Prostate gland (tissue), 2 donors: ENCODE measurements at regions not wholly inside any gene's neighbourhood (a gene's known extent, or its start where the extent isn't known, plus 50 kb on each side); places are given as distances from the start of the nearest gene placed in this dataset.

Source experiments
- POLR2A ChIP-seq: fragments of 450-650 bp; IDR thresholded peaks from one replicate; pipeline ENCODE4 v1.6.1; 2016; ENCODE audit warnings: antibody characterized with exemption, mild to moderate bottlenecking
- POLR2AphosphoS5 ChIP-seq: sonication (generic); formaldehyde crosslinking; IDR thresholded peaks from one replicate; pipeline ENCODE4 v1.6.1; 2017; ENCODE audit warnings: antibody characterized with exemption
- TF ChIP-seq, protein P1 (sequence below), 4 experiments: fragments of 200-600 bp in 2 of 4; fragments of 450-650 bp in 2 of 4; sonication (generic) in 2 of 4; IDR thresholded peaks; 1 replicate in 3 of 4; 2 replicates in 1 of 4; pipeline ENCODE4 v1.5.1; 2016 to 2019; ENCODE audit warnings: antibody characterized with exemption in 4 of 4, mild to moderate bottlenecking in 2 of 4, moderate library complexity in 2 of 4

DNA sequence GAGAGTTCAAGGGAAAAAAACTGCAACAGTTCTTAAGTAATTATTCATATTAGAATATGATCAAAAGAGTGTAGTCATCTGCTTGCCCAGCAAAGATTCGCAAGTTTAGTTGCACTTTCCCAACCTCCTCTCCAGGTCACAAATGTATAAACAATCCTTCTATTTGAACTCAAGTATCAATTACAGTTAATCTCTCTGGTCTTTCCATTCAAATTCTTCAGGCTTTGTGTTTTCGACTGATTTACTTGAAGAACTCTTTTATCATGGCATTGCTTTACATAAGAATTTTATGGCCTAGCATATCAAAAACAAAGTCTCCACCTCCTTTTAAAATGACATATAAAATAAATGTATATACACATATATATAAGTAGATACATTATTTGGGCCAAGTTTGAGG is 1009.6 kb upstream of the DIAPH2 start:
- TF ChIP-seq, protein P1, sequence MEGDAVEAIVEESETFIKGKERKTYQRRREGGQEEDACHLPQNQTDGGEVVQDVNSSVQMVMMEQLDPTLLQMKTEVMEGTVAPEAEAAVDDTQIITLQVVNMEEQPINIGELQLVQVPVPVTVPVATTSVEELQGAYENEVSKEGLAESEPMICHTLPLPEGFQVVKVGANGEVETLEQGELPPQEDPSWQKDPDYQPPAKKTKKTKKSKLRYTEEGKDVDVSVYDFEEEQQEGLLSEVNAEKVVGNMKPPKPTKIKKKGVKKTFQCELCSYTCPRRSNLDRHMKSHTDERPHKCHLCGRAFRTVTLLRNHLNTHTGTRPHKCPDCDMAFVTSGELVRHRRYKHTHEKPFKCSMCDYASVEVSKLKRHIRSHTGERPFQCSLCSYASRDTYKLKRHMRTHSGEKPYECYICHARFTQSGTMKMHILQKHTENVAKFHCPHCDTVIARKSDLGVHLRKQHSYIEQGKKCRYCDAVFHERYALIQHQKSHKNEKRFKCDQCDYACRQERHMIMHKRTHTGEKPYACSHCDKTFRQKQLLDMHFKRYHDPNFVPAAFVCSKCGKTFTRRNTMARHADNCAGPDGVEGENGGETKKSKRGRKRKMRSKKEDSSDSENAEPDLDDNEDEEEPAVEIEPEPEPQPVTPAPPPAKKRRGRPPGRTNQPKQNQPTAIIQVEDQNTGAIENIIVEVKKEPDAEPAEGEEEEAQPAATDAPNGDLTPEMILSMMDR (IDR thresholded peaks at IDR 0.05): no peak
- no peak for TF ChIP-seq POLR2A
- no peak for TF ChIP-seq POLR2AphosphoS5
